OCI-LY1 (cell line): ENCODE measurements at regions not wholly inside any gene's neighbourhood (a gene's known extent, or its start where the extent isn't known, plus 50 kb on each side); places are given as distances from the start of the nearest gene placed in this dataset.

Experiments used
- H2AFZ ChIP-seq: fragments of 200-600 bp; sonication (generic), shearing (Covaris generic); 2 replicates; pipeline ENCODE4 v1.6.0; 2014; ENCODE audit warnings: antibody characterized with exemption, mild to moderate bottlenecking, low read length
- H3F3A ChIP-seq: fragments of 200-600 bp; sonication (generic), shearing (Covaris generic); 2 replicates; pipeline ENCODE4 v1.6.0; 2014; ENCODE audit warnings: mild to moderate bottlenecking, antibody characterized with exemption, low read length, moderate library complexity; ENCODE audit not compliant: insufficient read depth
- H3K27ac ChIP-seq: fragments of 200-600 bp; sonication (generic); 2 replicates; pipeline ENCODE4 v1.5.1; 2014; ENCODE audit warnings: low read length, mixed run types, mild to moderate bottlenecking, low read depth; ENCODE audit not compliant: poor library complexity, severe bottlenecking
- H3K27me3 ChIP-seq: fragments of 200-600 bp; sonication (generic); 2 replicates; pipeline ENCODE4 v1.6.0; 2014; ENCODE audit warnings: antibody characterized with exemption, mild to moderate bottlenecking, low read length, moderate library complexity; ENCODE audit not compliant: insufficient read depth
- H3K36me3 ChIP-seq: fragments of 200-600 bp; sonication (generic); 2 replicates; pipeline ENCODE4 v1.6.1; 2014; ENCODE audit warnings: mild to moderate bottlenecking, antibody characterized with exemption, low read length, moderate library complexity, mixed read lengths; ENCODE audit not compliant: insufficient read depth
- H3K4me1 ChIP-seq: fragments of 200-600 bp; sonication (generic); 2 replicates; pipeline ENCODE4 v1.5.1; 2014; ENCODE audit warnings: mild to moderate bottlenecking, low read length, moderate library complexity; ENCODE audit not compliant: insufficient read depth, severe bottlenecking
- H3K4me2 ChIP-seq: fragments of 200-600 bp; sonication (generic), shearing (Covaris generic); 2 replicates; pipeline ENCODE4 v1.6.1; 2014; ENCODE audit warnings: low read length
- H3K4me3 ChIP-seq: fragments of 200-600 bp; sonication (generic); 2 replicates; pipeline ENCODE4 v1.5.1; 2014; ENCODE audit warnings: low read length, low read depth, mild to moderate bottlenecking, mixed read lengths; ENCODE audit not compliant: poor library complexity, severe bottlenecking
- H3K79me2 ChIP-seq: fragments of 200-600 bp; shearing (Covaris generic); 2 replicates; pipeline ENCODE4 v1.6.1; 2016; ENCODE audit warnings: mixed run types, low read length, mixed read lengths; ENCODE audit not compliant: insufficient read depth
- H3K9ac ChIP-seq: fragments of 200-600 bp; sonication (generic), shearing (Covaris generic); 2 replicates; pipeline ENCODE4 v1.6.1; 2014; ENCODE audit warnings: mild to moderate bottlenecking, low read length, mixed read lengths
- H3K9me2 ChIP-seq: fragments of 200-600 bp; sonication (generic), shearing (Covaris generic); 2 replicates; pipeline ENCODE4 v1.6.1; 2014; ENCODE audit warnings: low read depth, mild to moderate bottlenecking, low read length, mixed read lengths
- H3K9me3 ChIP-seq: fragments of 200-600 bp; shearing (Covaris generic); 2 replicates; pipeline ENCODE4 v1.6.1; 2014; ENCODE audit warnings: low read length, mixed read lengths
- H4K20me1 ChIP-seq: fragments of 200-600 bp; sonication (generic), shearing (Covaris generic); 2 replicates; pipeline ENCODE4 v1.6.0; 2016; ENCODE audit warnings: mild to moderate bottlenecking, low read length; ENCODE audit not compliant: insufficient read depth
- CTCF ChIP-seq: fragments of 200-600 bp; sonication (generic), shearing (Covaris generic); IDR thresholded peaks from 2 replicates; pipeline ENCODE4 v1.5.1; 2017; ENCODE audit warnings: mild to moderate bottlenecking, antibody characterized with exemption, low read length, moderate library complexity, mixed read lengths
- EZH2 ChIP-seq: fragments of 200-600 bp; sonication (generic), shearing (Covaris generic); IDR thresholded peaks from 2 replicates; pipeline ENCODE4 v1.8.0; 2017; ENCODE audit warnings: borderline replicate concordance, mixed run types, mild to moderate bottlenecking, antibody characterized with exemption, low read length, moderate library complexity, mixed read lengths

- Histone ChIP-seq H3F3A (no peaks in the 10 kb centered on the region; the same call in 1 of the 2 replicates), H2AFZ (peak overlapping the region; percentile 32), H3K9me2 (no peaks in the 10 kb centered on the region), H3K27ac (peak overlapping the region; percentile 44), H3K4me3 (peak overlapping the region; percentile 18), H3K79me2 (no peaks in the 10 kb centered on the region), H4K20me1 (no peaks in the 10 kb centered on the region), H3K36me3 (no peaks in the 10 kb centered on the region), H3K4me1 (peaks cover 26% of the 10 kb centered on the region), H3K27me3 (no peaks in the 10 kb centered on the region), H3K9me3 (no peaks in the 10 kb centered on the region), H3K9ac (peak overlapping the region; percentile 42), H3K4me2 (peak overlapping the region; percentile 51)
- peak; percentile 89 for TF ChIP-seq CTCF
- TF ChIP-seq EZH2, result no peak
These were observed 66.4 kb upstream of the FER start for GRCh38 chr5:108681079-108681921.

GRCh38 chr5:108678091-108678490 lies 69.6 kb upstream of the FER start:
- Histone ChIP-seq H4K20me1 (no peaks in the 10 kb centered on the region), H3K4me1 (peaks cover 14% of the 10 kb centered on the region), H3K36me3 (no peaks in the 10 kb centered on the region), H3F3A (no peaks in the 10 kb centered on the region; the same call in 1 of the 2 replicates), H3K4me3 (no peak overlapping the region), H3K9ac (no peak overlapping the region), H3K9me3 (no peaks in the 10 kb centered on the region), H2AFZ (peak overlapping the region; percentile 13), H3K4me2 (no peak overlapping the region), H3K27me3 (no peaks in the 10 kb centered on the region), H3K79me2 (no peaks in the 10 kb centered on the region), H3K9me2 (no peaks in the 10 kb centered on the region), H3K27ac (no peak overlapping the region)
- TF ChIP-seq CTCF (no peak), EZH2 (no peak)

GRCh38 chr5:108675736-108676135 lies 72.0 kb upstream of the FER start:
- no peaks in the 10 kb centered on the region for H3K36me3 ChIP-seq

More at GRCh38 chr5:108675736-108676135, 72.0 kb upstream of the FER start:
- H3K79me2 ChIP-seq, result no peaks in the 10 kb centered on the region
- TF ChIP-seq EZH2, result no peak
- no peak for TF ChIP-seq CTCF
- no peaks in the 10 kb centered on the region for H3K27me3 ChIP-seq
- H3K27ac ChIP-seq, result no peak overlapping the region
- H3K9ac ChIP-seq, result no peak overlapping the region
- H3F3A ChIP-seq, result no peaks in the 10 kb centered on the region; the same call in 1 of the 2 replicates
- no peaks in the 10 kb centered on the region for H3K9me3 ChIP-seq
- H2AFZ ChIP-seq, result no peak overlapping the region
- no peak overlapping the region for H3K4me2 ChIP-seq
- H3K4me1 ChIP-seq, result peaks cover 8% of the 10 kb centered on the region
- no peaks in the 10 kb centered on the region for H3K9me2 ChIP-seq
- no peaks in the 10 kb centered on the region for H4K20me1 ChIP-seq
- no peak overlapping the region for H3K4me3 ChIP-seq
